Esophagus muscularis mucosa (tissue), 4 donors: ENCODE measurements at regions not wholly inside any gene's neighbourhood (a gene's known extent, or its start where the extent isn't known, plus 50 kb on each side); places are given as distances from the start of the nearest gene placed in this dataset.

Experiments used
- DNase-seq: peaks from one replicate; pipeline ENCODE4 v3.0.0-alpha.2; 2017; ENCODE audit errors: extremely low spot score
- H3K27ac ChIP-seq, 4 donors: fragments of 200-600 bp; sonication (generic); replicated peaks in 1 of 4; 1 replicate in 3 of 4; 2 replicates in 1 of 4; pipeline ENCODE4 v1.5.1; 2016 to 2019; ENCODE audit warnings: mild to moderate bottlenecking in 1 of 4
- H3K27me3 ChIP-seq, 4 donors: fragments of 200-600 bp; sonication (generic); one replicate each; pipeline versions ENCODE4 v1.5.1 to v1.6.0; 2016 to 2019
- H3K36me3 ChIP-seq, 4 donors: fragments of 200-600 bp; sonication (generic); one replicate each; pipeline ENCODE4 v1.5.1; 2016 to 2019
- H3K4me1 ChIP-seq, 4 donors: fragments of 200-600 bp; sonication (generic); one replicate each; pipeline ENCODE4 v1.5.1; 2016 to 2019
- H3K4me3 ChIP-seq, 4 donors: fragments of 200-600 bp; sonication (generic); 1 replicate in 2 of 4; 2 replicates in 2 of 4; pipeline ENCODE4 v1.5.1; 2016 to 2019; ENCODE audit warnings: mild to moderate bottlenecking in 4 of 4, moderate library complexity in 1 of 4
- H3K9me3 ChIP-seq, 4 donors: fragments of 200-600 bp; sonication (generic); 1 replicate in 3 of 4; 2 replicates in 1 of 4; pipeline ENCODE4 v1.5.1; 2016 to 2019
- CTCF ChIP-seq, 3 experiments: fragments of 200-600 bp in 2 of 3; fragments of 450-650 bp in 1 of 3; sonication (generic) in 2 of 3; IDR thresholded peaks; one replicate each; pipeline ENCODE4 v1.5.1; 2017 to 2019; ENCODE audit warnings: antibody characterized with exemption in 3 of 3, mild to moderate bottlenecking in 2 of 3, moderate library complexity in 1 of 3
- EP300 ChIP-seq: sonication (generic); formaldehyde crosslinking; IDR thresholded peaks from one replicate; pipeline ENCODE4 v1.6.1; 2017; ENCODE audit warnings: antibody characterized with exemption
- POLR2A ChIP-seq: fragments of 450-650 bp; IDR thresholded peaks from one replicate; pipeline ENCODE4 v1.6.1; 2017; ENCODE audit warnings: antibody characterized with exemption, moderate library complexity, mild to moderate bottlenecking, low read depth
- POLR2AphosphoS5 ChIP-seq, 2 donors: sonication (generic); formaldehyde crosslinking; IDR thresholded peaks; one replicate each; pipeline ENCODE4 v1.6.1; 2017; ENCODE audit warnings: antibody characterized with exemption in 2 of 2
- WGBS: methylation state at CpG from one replicate; pipeline ENCODE4 v1.1.5; 2018; 5-methylcytosine and 5-hydroxymethylcytosine counted together
- intact Hi-C: fragments of 100-400 bp; cut with DNase I; formaldehyde crosslinking; loops from one replicate; pipeline ENCODE4 v1.15.1; 2023

- Histone ChIP-seq H3K4me3 (no peak overlapping the region), H3K36me3 (no peaks in the 10 kb centered on the region), H3K27ac (no peak overlapping the region), H3K9me3 (no peaks in the 10 kb centered on the region), H3K4me1 (no peaks in the 10 kb centered on the region), H3K27me3 (no peaks in the 10 kb centered on the region)
- intact Hi-C loops = no loop called here
- 85% methylated on average over 2 of the region's 2 CpGs for WGBS
- no peak for DNase-seq
- no peak for TF ChIP-seq CTCF (IDR thresholded peaks at IDR 0.05)
- TF ChIP-seq EP300 = no peak
- no peak for TF ChIP-seq POLR2AphosphoS5 (IDR thresholded peaks at IDR 0.05)
- no peak for TF ChIP-seq POLR2A
These were observed 948.3 kb downstream of the SLITRK1 start for GRCh38 chr13:82934000-82934399.

- H3K36me3 ChIP-seq = no peaks in the 10 kb centered on the region
- WGBS = 80% methylated on average over 4 of the region's 4 CpGs
- no peaks in the 10 kb centered on the region for H3K4me1 ChIP-seq
- no peak for DNase-seq
- H3K9me3 ChIP-seq = no peaks in the 10 kb centered on the region
- no peaks in the 10 kb centered on the region for H3K27me3 ChIP-seq
- TF ChIP-seq POLR2AphosphoS5 (IDR thresholded peaks at IDR 0.05) (no peak), EP300 (no peak), CTCF (IDR thresholded peaks at IDR 0.05) (no peak), POLR2A (no peak)
- H3K27ac ChIP-seq = no peak overlapping the region
- no peak overlapping the region for H3K4me3 ChIP-seq
- intact Hi-C loops = no loop called here
These were observed 957.2 kb downstream of the SLITRK1 start for GRCh38 chr13:82925114-82925513.

GRCh38 chr13:82917984-82918383 is 964.3 kb downstream of the SLITRK1 start:
- no peak for DNase-seq
- no peaks in the 10 kb centered on the region for H3K4me1 ChIP-seq
- no peak overlapping the region for H3K4me3 ChIP-seq
- intact Hi-C loops = no loop called here
- no peak for TF ChIP-seq POLR2A
- no peak for TF ChIP-seq EP300
- TF ChIP-seq CTCF (IDR thresholded peaks at IDR 0.05) = no peak
- TF ChIP-seq POLR2AphosphoS5 (IDR thresholded peaks at IDR 0.05) = no peak
- WGBS = 85% methylated on average over 2 of the region's 2 CpGs
- no peaks in the 10 kb centered on the region for H3K36me3 ChIP-seq
- H3K9me3 ChIP-seq = no peaks in the 10 kb centered on the region
- no peak overlapping the region for H3K27ac ChIP-seq
- no peaks in the 10 kb centered on the region for H3K27me3 ChIP-seq

- no peak overlapping the region for H3K4me3 ChIP-seq
- H3K9me3 ChIP-seq = no peaks in the 10 kb centered on the region
- TF ChIP-seq CTCF (IDR thresholded peaks at IDR 0.05) (no peak), POLR2AphosphoS5 (IDR thresholded peaks at IDR 0.05) (no peak), POLR2A (no peak), EP300 (no peak)
- no peaks in the 10 kb centered on the region for H3K4me1 ChIP-seq
- DNase-seq = no peak
- H3K36me3 ChIP-seq = no peaks in the 10 kb centered on the region
- H3K27ac ChIP-seq = no peak overlapping the region
- no peaks in the 10 kb centered on the region for H3K27me3 ChIP-seq
- WGBS = 76% methylated on average over 3 of the region's 3 CpGs
- intact Hi-C loops = no loop called here
These were observed 969.7 kb downstream of the SLITRK1 start for GRCh38 chr13:82912564-82912963.

GRCh38 chr13:82905071-82905470 is 977.2 kb downstream of the SLITRK1 start:
- no peak overlapping the region for H3K27ac ChIP-seq
- intact Hi-C loops = no loop called here
- H3K36me3 ChIP-seq = no peaks in the 10 kb centered on the region
- TF ChIP-seq CTCF (IDR thresholded peaks at IDR 0.05) (no peak), EP300 (no peak), POLR2AphosphoS5 (IDR thresholded peaks at IDR 0.05) (no peak), POLR2A (no peak)
- 52% methylated on average over 2 of the region's 2 CpGs for WGBS
- no peaks in the 10 kb centered on the region for H3K9me3 ChIP-seq
- peaks cover 0 to 8% (median 1%) of the 10 kb centered on the region in 4 donors for H3K4me1 ChIP-seq
- H3K4me3 ChIP-seq = no peak overlapping the region
- no peaks in the 10 kb centered on the region for H3K27me3 ChIP-seq
- no peak for DNase-seq
